ENCODE measurements at regions not wholly inside any gene's neighbourhood (a gene's known extent, or its start where the extent isn't known, plus 50 kb on each side); places are given as distances from the start of the nearest gene placed in this dataset.

- Histone ChIP-seq H3K4me3 (ENCODE audit: low read length) (no peak overlapping the region), H3K27ac (ENCODE audit: low read length) (no peak overlapping the region), H3K4me1 (ENCODE audit: control insufficient read depth, insufficient read depth, low read length) (no peaks in the 10 kb centered on the region), H3K9me3 (ENCODE audit: control insufficient read depth, insufficient read depth, low read length) (no peaks in the 10 kb centered on the region), H3K36me3 (ENCODE audit: control insufficient read depth, insufficient read depth, low read length) (no peaks in the 10 kb centered on the region), H3K27me3 (ENCODE audit: control insufficient read depth, insufficient read depth, low read length) (no peaks in the 10 kb centered on the region)
- intact Hi-C loops (cut with micrococcal nuclease) = no loop called here
- H3K27ac Mint-ChIP-seq = no peak overlapping the region
- H3K4me1 Mint-ChIP-seq = no peaks in the 10 kb centered on the region
- TF ChIP-seq CTCF (IDR thresholded peaks at IDR 0.05) = no peak
- DNase-seq = no peak
- peaks cover 0 to 3% of the 10 kb centered on the region in 2 donors for H3K27me3 Mint-ChIP-seq (ENCODE audit: low read depth in 2 of 2)
- 94% methylated on average over 5 of the region's 5 CpGs for WGBS (ENCODE audit: insufficient coverage)
- no peak overlapping the region for H3K4me3 Mint-ChIP-seq
- no peaks in the 10 kb centered on the region for H3K36me3 Mint-ChIP-seq
- no peak for ATAC-seq
- H3K9me3 Mint-ChIP-seq = peaks cover 3% of the 10 kb centered on the region in 2 donors
Observed at GRCh38 chr5:125564317-125564975, 818.0 kb upstream of the ZNF608 start.

GRCh38 chr5:125574491-125575044 lies 828.1 kb upstream of the ZNF608 start:
- no peak overlapping the region for H3K27ac ChIP-seq (ENCODE audit: low read length)
- no peak for ATAC-seq
- Mint-ChIP-seq H3K9me3 (no peaks in the 10 kb centered on the region), H3K27me3 (ENCODE audit: low read depth in 2 of 2) (peaks cover 2 to 15% of the 10 kb centered on the region in 2 donors), H3K27ac (no peak overlapping the region), H3K36me3 (no peaks in the 10 kb centered on the region), H3K4me3 (no peak overlapping the region), H3K4me1 (no peaks in the 10 kb centered on the region)
- intact Hi-C loops (cut with micrococcal nuclease) = no loop called here
- H3K36me3 ChIP-seq (ENCODE audit: control insufficient read depth, insufficient read depth, low read length) = no peaks in the 10 kb centered on the region
- H3K27me3 ChIP-seq (ENCODE audit: control insufficient read depth, insufficient read depth, low read length) = no peaks in the 10 kb centered on the region
- no peak for DNase-seq
- 93% methylated on average over 9 of the region's 9 CpGs for WGBS (ENCODE audit: insufficient coverage)
- H3K9me3 ChIP-seq (ENCODE audit: control insufficient read depth, insufficient read depth, low read length) = no peaks in the 10 kb centered on the region
- no peak for TF ChIP-seq CTCF (IDR thresholded peaks at IDR 0.05)
- H3K4me3 ChIP-seq (ENCODE audit: low read length) = no peak overlapping the region
- H3K4me1 ChIP-seq (ENCODE audit: control insufficient read depth, insufficient read depth, low read length) = no peaks in the 10 kb centered on the region

GRCh38 chr5:125575171-125575890 lies 828.9 kb upstream of the ZNF608 start:
- no peaks in the 10 kb centered on the region for H3K36me3 ChIP-seq (ENCODE audit: control insufficient read depth, insufficient read depth, low read length)
- Mint-ChIP-seq H3K36me3 (no peaks in the 10 kb centered on the region), H3K27ac (no peak overlapping the region), H3K27me3 (ENCODE audit: low read depth in 2 of 2) (peaks cover 2 to 15% of the 10 kb centered on the region in 2 donors), H3K4me3 (no peak overlapping the region), H3K4me1 (no peaks in the 10 kb centered on the region), H3K9me3 (no peaks in the 10 kb centered on the region)
- intact Hi-C loops (cut with micrococcal nuclease) = no loop called here
- ATAC-seq = no peak
- no peaks in the 10 kb centered on the region for H3K4me1 ChIP-seq (ENCODE audit: control insufficient read depth, insufficient read depth, low read length)
- DNase-seq = no peak
- H3K27ac ChIP-seq (ENCODE audit: low read length) = no peak overlapping the region
- TF ChIP-seq CTCF (IDR thresholded peaks at IDR 0.05) = no peak
- no peaks in the 10 kb centered on the region for H3K27me3 ChIP-seq (ENCODE audit: control insufficient read depth, insufficient read depth, low read length)
- no peak overlapping the region for H3K4me3 ChIP-seq (ENCODE audit: low read length)
- no peaks in the 10 kb centered on the region for H3K9me3 ChIP-seq (ENCODE audit: control insufficient read depth, insufficient read depth, low read length)
- WGBS (ENCODE audit: insufficient coverage) = no CpG with 5 or more reads among the region's 1 CpG

All from natural killer cell (primary cell).